Osteocyte (in vitro differentiated cells): ENCODE measurements at regions not wholly inside any gene's neighbourhood (a gene's known extent, or its start where the extent isn't known, plus 50 kb on each side); places are given as distances from the start of the nearest gene placed in this dataset.

Source experiments
- DNase-seq: peaks from one replicate; pipeline ENCODE4 v3.0.0; 2021; ENCODE audit warnings: mixed read lengths; ENCODE audit not compliant: unreplicated experiment; ENCODE audit errors: extremely low spot score
- H3K27ac Mint-ChIP-seq: one replicate; pipeline ENCODE4 v1.8.0; 2021; ENCODE audit warnings: mild to moderate bottlenecking, mixed read lengths; ENCODE audit not compliant: unreplicated experiment
- H3K27me3 Mint-ChIP-seq: one replicate; pipeline ENCODE4 v1.8.0; 2021; ENCODE audit warnings: mixed read lengths; ENCODE audit not compliant: unreplicated experiment
- H3K36me3 Mint-ChIP-seq: one replicate; pipeline ENCODE4 v1.8.0; 2021; ENCODE audit warnings: mixed read lengths; ENCODE audit not compliant: unreplicated experiment
- H3K4me1 Mint-ChIP-seq: one replicate; pipeline ENCODE4 v1.8.0; 2021; ENCODE audit warnings: mixed read lengths; ENCODE audit not compliant: unreplicated experiment
- H3K4me3 Mint-ChIP-seq: one replicate; pipeline ENCODE4 v1.8.0; 2021; ENCODE audit warnings: mild to moderate bottlenecking, moderate library complexity, mixed read lengths; ENCODE audit not compliant: unreplicated experiment
- H3K9me3 Mint-ChIP-seq: one replicate; pipeline ENCODE4 v1.8.0; 2021; ENCODE audit warnings: mixed read lengths; ENCODE audit not compliant: unreplicated experiment
- CTCF ChIP-seq: fragments of 200-600 bp; sonication (generic); IDR thresholded peaks from 2 replicates; pipeline ENCODE4 v1.5.0; 2021; ENCODE audit warnings: antibody characterized with exemption, mild to moderate bottlenecking, moderate library complexity

- Mint-ChIP-seq H3K27ac (no peak overlapping the region), H3K4me1 (no peaks in the 10 kb centered on the region), H3K4me3 (no peak overlapping the region), H3K27me3 (no peaks in the 10 kb centered on the region), H3K36me3 (no peaks in the 10 kb centered on the region), H3K9me3 (no peaks in the 10 kb centered on the region)
- TF ChIP-seq CTCF = no peak
- DNase-seq = no peak
Observed at GRCh38 chr6:103405321-103405720, 1454.4 kb downstream of the HACE1 start.

- H3K4me3 Mint-ChIP-seq = no peak overlapping the region
- no peaks in the 10 kb centered on the region for H3K36me3 Mint-ChIP-seq
- no peak overlapping the region for H3K27ac Mint-ChIP-seq
- no peak for TF ChIP-seq CTCF
- no peaks in the 10 kb centered on the region for H3K27me3 Mint-ChIP-seq
- no peak for DNase-seq
- no peaks in the 10 kb centered on the region for H3K4me1 Mint-ChIP-seq
- H3K9me3 Mint-ChIP-seq = no peaks in the 10 kb centered on the region
Observed at GRCh38 chr6:103404799-103405198, 1454.9 kb downstream of the HACE1 start.

GRCh38 chr6:103396768-103397167 is 1463.0 kb downstream of the HACE1 start:
- no peak for DNase-seq
- Mint-ChIP-seq H3K9me3 (no peaks in the 10 kb centered on the region), H3K4me1 (no peaks in the 10 kb centered on the region), H3K36me3 (no peaks in the 10 kb centered on the region), H3K4me3 (no peak overlapping the region), H3K27ac (no peak overlapping the region), H3K27me3 (no peaks in the 10 kb centered on the region)
- TF ChIP-seq CTCF = no peak

- Mint-ChIP-seq H3K27me3 (peaks cover 7% of the 10 kb centered on the region), H3K36me3 (no peaks in the 10 kb centered on the region), H3K4me3 (no peak overlapping the region), H3K9me3 (no peaks in the 10 kb centered on the region), H3K4me1 (no peaks in the 10 kb centered on the region), H3K27ac (no peak overlapping the region)
- TF ChIP-seq CTCF = no peak
- no peak for DNase-seq
Observed at GRCh38 chr6:103379272-103379671, 1480.4 kb downstream of the HACE1 start.

- Mint-ChIP-seq H3K27ac (no peak overlapping the region), H3K27me3 (no peaks in the 10 kb centered on the region), H3K36me3 (no peaks in the 10 kb centered on the region), H3K4me1 (no peaks in the 10 kb centered on the region), H3K4me3 (no peak overlapping the region), H3K9me3 (peaks cover 9% of the 10 kb centered on the region)
- no peak for DNase-seq
- no peak for TF ChIP-seq CTCF
Observed at GRCh38 chr6:103367212-103367611, 1492.5 kb downstream of the HACE1 start.
